H1 (cell line): ENCODE measurements at regions not wholly inside any gene's neighbourhood (a gene's known extent, or its start where the extent isn't known, plus 50 kb on each side); places are given as distances from the start of the nearest gene placed in this dataset.

Experiments
- CTCF ChIA-PET: fragments of 300-600 bp; sonication (Branson Sonifier 250); formaldehyde crosslinking; loops from one replicate; lab custom pipeline; 2021; ENCODE audit not compliant: partially characterized antibody; lab: Charles Lee
- POLR2A ChIA-PET: fragments of 300-600 bp; sonication (Branson Sonifier 250); formaldehyde crosslinking; loops from one replicate; lab custom pipeline; 2021; ENCODE audit warnings: inconsistent platforms; ENCODE audit not compliant: partially characterized antibody; lab: Charles Lee
- DNase-seq, 2 experiments: peaks; one replicate each; pipeline versions ENCODE4 v3.0.0 to v3.0.0-alpha.2; 2010 to 2022; ENCODE audit warnings: low spot score in 2 of 2, low read depth in 1 of 2, mixed read lengths in 1 of 2
- FAIRE-seq: peaks from 2 replicates; lab custom pipeline; 2011; peaks lifted over from hg19 to GRCh38; lab: Jason Lieb, UNC
- H2AFZ ChIP-seq: 2 replicates; pipeline ENCODE4 v1.8.1; 2012; ENCODE audit warnings: low read length, inconsistent platforms
- H2AK5ac ChIP-seq: 2 replicates; pipeline ENCODE4 v1.6.1; 2013; ENCODE audit warnings: low read depth, low read length
- H2BK120ac ChIP-seq: replicated peaks from 2 replicates; pipeline ENCODE3; 2013; ENCODE audit warnings: low read depth, low read length, inconsistent platforms
- H2BK12ac ChIP-seq: 2 replicates; pipeline ENCODE4 v1.6.1; 2013; ENCODE audit warnings: low read depth, low read length
- H2BK15ac ChIP-seq: 2 replicates; pipeline ENCODE4 v1.6.1; 2013; ENCODE audit warnings: low read length
- H2BK20ac ChIP-seq: 2 replicates; pipeline ENCODE4 v1.6.1; 2013; ENCODE audit warnings: low read length
- H2BK5ac ChIP-seq: 2 replicates; pipeline ENCODE4 v1.6.1; 2013; ENCODE audit warnings: low read depth, low read length
- H3K14ac ChIP-seq: 2 replicates; pipeline ENCODE4 v1.6.1; 2013; ENCODE audit warnings: inconsistent platforms; ENCODE audit not compliant: insufficient read length
- H3K18ac ChIP-seq: 2 replicates; pipeline ENCODE4 v1.6.1; 2013; ENCODE audit warnings: low read length; ENCODE audit errors: extremely low read depth
- H3K23ac ChIP-seq: 2 replicates; pipeline ENCODE4 v1.6.1; 2013; ENCODE audit warnings: inconsistent platforms; ENCODE audit not compliant: insufficient read length
- H3K23me2 ChIP-seq: 2 replicates; pipeline ENCODE4 v1.6.1; 2013; ENCODE audit warnings: low read depth, low read length
- H3K27ac ChIP-seq: 2 replicates; pipeline ENCODE4 v1.6.1; 2011; ENCODE audit warnings: low read depth, low read length, inconsistent platforms
- H3K27me3 ChIP-seq, 4 experiments: replicated peaks in 1 of 4; 1 replicate in 1 of 4; 2 replicates in 3 of 4; pipeline versions ENCODE4 v1.6.1 to v1.8.1; 2011 to 2013; ENCODE audit warnings: low read length in 3 of 4, mild to moderate bottlenecking in 3 of 4, inconsistent platforms in 2 of 4, mixed read lengths in 2 of 4, moderate library complexity in 1 of 4; ENCODE audit not compliant: control insufficient read depth in 3 of 4, insufficient read depth in 3 of 4; ENCODE audit errors: extremely low read depth in 1 of 4
- H3K36me3 ChIP-seq, 4 experiments: 2 replicates each; pipeline versions ENCODE4 v1.6.1 to v1.8.1; 2011 to 2013; ENCODE audit warnings: mild to moderate bottlenecking in 4 of 4, low read length in 3 of 4, moderate library complexity in 2 of 4, control low read depth in 1 of 4, inconsistent platforms in 1 of 4; ENCODE audit not compliant: insufficient read depth in 4 of 4, control insufficient read depth in 2 of 4
- H3K4ac ChIP-seq: replicated peaks from 2 replicates; pipeline ENCODE3; 2013; ENCODE audit warnings: low read length, low read depth, mixed read lengths, inconsistent platforms; ENCODE audit not compliant: insufficient read length
- H3K4me1 ChIP-seq, 4 experiments: replicated peaks in 1 of 4; 1 replicate in 1 of 4; 2 replicates in 3 of 4; pipeline versions ENCODE4 v1.6.1 to v1.8.1; 2011 to 2013; ENCODE audit warnings: low read length in 3 of 4, inconsistent platforms in 2 of 4, mixed read lengths in 1 of 4; ENCODE audit not compliant: insufficient read depth in 4 of 4, control insufficient read depth in 3 of 4
- H3K4me2 ChIP-seq, 2 experiments: 2 replicates each; pipeline versions ENCODE4 v1.6.1 to v1.8.1; 2011 to 2013; ENCODE audit warnings: low read depth in 2 of 2, low read length in 2 of 2, control low read depth in 1 of 2, inconsistent platforms in 1 of 2, mild to moderate bottlenecking in 1 of 2; ENCODE audit not compliant: insufficient read depth in 1 of 2
- H3K4me3 ChIP-seq, 4 experiments: fragments of 200-600, 300-600 bp in 1 of 4; sonication (generic), shearing (Covaris generic), sonication (Bioruptor Twin) in 1 of 4; 2 replicates each; pipeline versions ENCODE4 v1.5.1 to v1.8.1; 2011 to 2016; ENCODE audit warnings: low read length in 4 of 4, low read depth in 3 of 4, control low read depth in 2 of 4, inconsistent platforms in 2 of 4, mild to moderate bottlenecking in 2 of 4, mixed read lengths in 1 of 4, moderate library complexity in 1 of 4; ENCODE audit not compliant: insufficient read depth in 2 of 4; ENCODE audit errors: extremely low read depth in 1 of 4
- H3K56ac ChIP-seq: replicated peaks from 2 replicates; pipeline ENCODE3; 2013; ENCODE audit warnings: low read depth, mild to moderate bottlenecking, mixed read lengths, low read length, inconsistent platforms; ENCODE audit not compliant: insufficient read length
- H3K79me1 ChIP-seq: 2 replicates; pipeline ENCODE4 v1.6.1; 2013; ENCODE audit warnings: low read depth, low read length, control low read depth
- H3K79me2 ChIP-seq, 2 experiments: 2 replicates each; pipeline versions ENCODE4 v1.6.1 to v1.8.1; 2012 to 2013; ENCODE audit warnings: low read length in 2 of 2, mild to moderate bottlenecking in 2 of 2, inconsistent platforms in 1 of 2; ENCODE audit not compliant: insufficient read depth in 2 of 2, control insufficient read depth in 1 of 2
- H3K9ac ChIP-seq, 4 experiments: replicated peaks in 1 of 4; 1 replicate in 1 of 4; 2 replicates in 3 of 4; pipeline versions ENCODE4 v1.6.1 to v1.8.1; 2011 to 2013; ENCODE audit warnings: low read depth in 3 of 4, low read length in 3 of 4, control low read depth in 2 of 4, mild to moderate bottlenecking in 2 of 4, moderate library complexity in 2 of 4, inconsistent platforms in 1 of 4; ENCODE audit errors: extremely low read depth in 1 of 4
- H3K9me3 ChIP-seq, 2 experiments: 2 replicates each; pipeline versions ENCODE4 v1.6.1 to v1.8.1; 2012 to 2013; ENCODE audit warnings: mild to moderate bottlenecking in 2 of 2, moderate library complexity in 2 of 2, control low read depth in 1 of 2, inconsistent platforms in 1 of 2, low read depth in 1 of 2, low read length in 1 of 2, mixed read lengths in 1 of 2; ENCODE audit not compliant: insufficient read depth in 2 of 2
- H4K20me1 ChIP-seq, 2 experiments: replicated peaks in 1 of 2; 2 replicates each; pipeline versions ENCODE3 to v1.8.1; 2011 to 2013; ENCODE audit warnings: inconsistent platforms in 2 of 2, low read length in 2 of 2, mild to moderate bottlenecking in 1 of 2; ENCODE audit not compliant: insufficient read depth in 2 of 2, control insufficient read depth in 1 of 2
- H4K5ac ChIP-seq: 2 replicates; pipeline ENCODE4 v1.6.1; 2013; ENCODE audit warnings: low read length, low read depth, mixed read lengths, inconsistent platforms; ENCODE audit not compliant: insufficient read length
- H4K8ac ChIP-seq: 2 replicates; pipeline ENCODE4 v1.8.0; 2013; ENCODE audit warnings: mild to moderate bottlenecking, moderate library complexity, low read length, inconsistent platforms; ENCODE audit not compliant: insufficient read depth; ENCODE audit errors: extremely low read depth
- H4K91ac ChIP-seq: replicated peaks from 2 replicates; pipeline ENCODE3; 2013; ENCODE audit warnings: low read length, mixed read lengths, inconsistent platforms; ENCODE audit not compliant: insufficient read length
- ASH2L ChIP-seq: fragments of 200-600, 300-600 bp; sonication (generic); IDR thresholded peaks from one replicate; pipeline ENCODE4 v1.7.1; 2017; ENCODE audit warnings: low read length
- ATF3 ChIP-seq: IDR thresholded peaks from 2 replicates; pipeline ENCODE4 v1.6.1; 2011; ENCODE audit warnings: low read depth, mild to moderate bottlenecking, low read length; ENCODE audit not compliant: insufficient read depth
- CBX5 ChIP-seq: fragments of 300-800, 300-1000 bp; sonication (generic); IDR thresholded peaks from 2 replicates; pipeline ENCODE4 v1.7.1; 2016; ENCODE audit warnings: antibody characterized with exemption, low read length, low read depth
- CTBP2 ChIP-seq: IDR thresholded peaks from 2 replicates; pipeline ENCODE4 v1.7.0; 2011; ENCODE audit warnings: borderline replicate concordance, mild to moderate bottlenecking, moderate library complexity, mixed read lengths, low read length; ENCODE audit not compliant: insufficient read depth, insufficient read length
- JUN ChIP-seq: IDR thresholded peaks from 2 replicates; pipeline ENCODE4 v1.6.1; 2011; ENCODE audit warnings: low read depth, mild to moderate bottlenecking, improper control_type of control experiment, low read length
- JUND ChIP-seq: IDR thresholded peaks from 2 replicates; pipeline ENCODE4 v1.6.1; 2011; ENCODE audit warnings: mild to moderate bottlenecking, improper control_type of control experiment, low read length
- MAX ChIP-seq: IDR thresholded peaks from 2 replicates; pipeline ENCODE4 v1.6.1; 2012; ENCODE audit warnings: inconsistent platforms
- RFX5 ChIP-seq: IDR thresholded peaks from 2 replicates; pipeline ENCODE4 v1.6.1; 2011; ENCODE audit warnings: low read depth, low read length, improper control_type of control experiment, borderline replicate concordance
- TCF12 ChIP-seq: IDR thresholded peaks from 2 replicates; pipeline ENCODE4 v1.6.1; 2011; ENCODE audit warnings: low read depth, mild to moderate bottlenecking, low read length
- WGBS, 2 experiments: shearing (Covaris generic) in 1 of 2; methylation state at CpG; one replicate each; pipeline versions ENCODE4 v1.1.6 to v1.1.7; 2013 to 2015; ENCODE audit warnings: low lambda C conversion rate in 2 of 2, mixed read lengths in 2 of 2, inconsistent platforms in 1 of 2, low coverage in 1 of 2, missing lambda C conversion rate in 1 of 2; ENCODE audit not compliant: insufficient replicate concordance in 2 of 2, insufficient coverage in 1 of 2, insufficient read length in 1 of 2; ENCODE audit errors: extremely low coverage in 1 of 2, missing lambda C conversion rate in 1 of 2; 5-methylcytosine and 5-hydroxymethylcytosine counted together

- no peak overlapping the region for H3K56ac ChIP-seq
- no peak overlapping the region for H2BK15ac ChIP-seq
- no peak overlapping the region for H2BK20ac ChIP-seq
- H4K5ac ChIP-seq: no peak overlapping the region
- no peak overlapping the region for H2BK5ac ChIP-seq
- H3K4ac ChIP-seq: no peak overlapping the region
- H3K79me1 ChIP-seq: no peaks in the 10 kb centered on the region
- no peak overlapping the region for H3K18ac ChIP-seq
- no peak overlapping the region for H2AK5ac ChIP-seq
- H4K91ac ChIP-seq: no peak overlapping the region
- 84% methylated on average over 8 of the region's 9 CpGs; no CpG with 5 or more reads in 1 of the 2 experiments for WGBS, 2 experiments
- no peaks in the 10 kb centered on the region for H3K79me2 ChIP-seq
- no peak overlapping the region for H3K14ac ChIP-seq
- H2BK12ac ChIP-seq: no peak overlapping the region
- H3K9me3 ChIP-seq: no peaks in the 10 kb centered on the region
- DNase-seq: no peak
- H3K23me2 ChIP-seq: no peaks in the 10 kb centered on the region
- H3K27ac ChIP-seq: no peak overlapping the region
- no peaks in the 10 kb centered on the region for H4K20me1 ChIP-seq
- no peak overlapping the region for H3K23ac ChIP-seq
- H3K4me1 ChIP-seq: peaks cover 0 to 5% (median 2%) of the 10 kb centered on the region in 4 experiments; a peak in 5 of 7 replicates
- no peak overlapping the region for H3K4me3 ChIP-seq
- no peak overlapping the region for H3K4me2 ChIP-seq
- no peaks in the 10 kb centered on the region for H3K36me3 ChIP-seq
- ChIA-PET POLR2A (no interaction called here), CTCF (interaction anchor here (0.9 kb wide), 1 partner anchor 11 kb away, joined by 3 read pairs; no protein-coding TSS in a partner anchor)
- H2AFZ ChIP-seq: no peak overlapping the region; the same call in 1 of the 2 replicates
- H3K27me3 ChIP-seq: no peaks in the 10 kb centered on the region
- H2BK120ac ChIP-seq: no peak overlapping the region
- H3K9ac ChIP-seq: no peak overlapping the region
- no peak for FAIRE-seq
- H4K8ac ChIP-seq: no peak overlapping the region
- TF ChIP-seq ATF3: no peak
- TF ChIP-seq TCF12: no peak
- no peak for TF ChIP-seq RFX5
- TF ChIP-seq CTBP2: no peak
- no peak for TF ChIP-seq CBX5
- TF ChIP-seq JUN: no peak
- TF ChIP-seq ASH2L: no peak
- no peak for TF ChIP-seq JUND
- no peak for TF ChIP-seq MAX
Measured at GRCh38 chr1:244218220-244218619, 167.1 kb downstream of the ZBTB18 start.
